ENCODE measurements at regions not wholly inside any gene's neighbourhood (a gene's known extent, or its start where the extent isn't known, plus 50 kb on each side); places are given as distances from the start of the nearest gene placed in this dataset.

DNA sequence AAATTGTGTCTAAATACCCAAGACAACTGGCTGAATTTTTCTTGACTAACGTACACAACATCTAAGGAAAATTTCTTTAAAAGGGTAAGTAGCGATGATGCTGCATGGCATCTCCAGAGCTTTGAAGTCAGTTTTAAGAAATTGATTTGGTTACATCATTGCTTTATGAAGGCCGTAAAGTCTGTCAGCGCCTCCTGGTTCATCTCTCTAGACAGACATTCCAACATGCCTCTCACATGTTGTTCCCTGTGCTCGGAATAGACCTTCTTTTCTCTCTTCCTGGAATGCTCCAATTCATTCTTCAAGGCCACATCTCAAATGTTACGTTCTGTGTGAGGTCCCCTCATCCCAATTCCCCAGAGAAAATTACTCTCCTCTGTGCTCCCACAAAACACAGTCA, 108.7 kb upstream of the SSBP2 start:
- DNase-seq (ENCODE audit: low spot score) (no peak), ATAC-seq (no peak)
- intact Hi-C loops (cut with DNase I): no loop called here

DNA sequence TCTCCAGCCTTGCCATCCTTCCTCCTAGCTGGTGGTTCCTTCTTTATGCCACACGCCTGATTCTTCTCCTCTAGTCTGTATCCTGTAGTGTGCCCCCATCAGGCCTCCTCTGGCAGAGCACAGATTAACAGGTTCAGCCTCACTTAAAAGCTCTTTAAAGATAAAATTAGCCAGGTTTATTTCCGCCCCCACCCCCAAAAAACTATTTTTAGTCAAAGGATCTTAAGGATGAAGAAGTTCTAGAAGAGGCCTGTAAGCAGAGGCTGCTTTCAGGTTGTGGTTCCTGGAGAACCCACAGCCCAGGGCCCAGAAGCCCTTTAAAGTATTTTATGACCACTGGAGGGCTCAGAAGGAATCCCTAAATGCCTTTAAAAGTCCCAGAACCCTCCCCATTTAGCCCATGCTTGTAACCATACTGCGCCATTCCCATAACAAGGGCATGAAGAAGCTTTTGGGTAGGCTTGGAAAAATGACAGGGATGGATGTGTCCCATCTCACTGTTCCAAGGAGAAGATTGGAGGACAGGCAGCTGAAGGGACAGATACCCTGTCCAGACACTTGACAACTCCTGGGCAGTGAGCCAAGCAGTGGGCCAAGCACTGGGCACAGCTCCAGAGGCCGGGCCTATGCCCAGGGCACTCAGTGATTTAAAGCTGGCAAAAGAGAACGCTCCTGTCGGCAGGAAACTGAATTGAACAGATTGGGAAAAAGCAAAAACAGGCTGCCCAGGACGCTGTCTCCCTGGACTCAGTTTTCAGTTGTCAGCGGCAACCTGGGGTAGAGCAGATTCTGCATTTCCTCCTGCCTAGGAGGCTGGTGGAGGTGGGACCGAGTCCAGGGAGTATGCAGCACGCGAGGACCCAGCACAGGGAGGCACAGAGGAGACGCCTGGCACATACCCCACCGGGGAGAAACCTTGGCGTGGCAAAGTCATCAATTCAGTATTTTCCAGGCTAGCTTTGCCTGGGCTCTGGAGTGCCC, 106.3 kb upstream of the SSBP2 start:
- peak; percentile 58 for ATAC-seq
- DNase-seq (ENCODE audit: low spot score): peak; percentile 86
- intact Hi-C loops (cut with DNase I): no loop called here

DNA sequence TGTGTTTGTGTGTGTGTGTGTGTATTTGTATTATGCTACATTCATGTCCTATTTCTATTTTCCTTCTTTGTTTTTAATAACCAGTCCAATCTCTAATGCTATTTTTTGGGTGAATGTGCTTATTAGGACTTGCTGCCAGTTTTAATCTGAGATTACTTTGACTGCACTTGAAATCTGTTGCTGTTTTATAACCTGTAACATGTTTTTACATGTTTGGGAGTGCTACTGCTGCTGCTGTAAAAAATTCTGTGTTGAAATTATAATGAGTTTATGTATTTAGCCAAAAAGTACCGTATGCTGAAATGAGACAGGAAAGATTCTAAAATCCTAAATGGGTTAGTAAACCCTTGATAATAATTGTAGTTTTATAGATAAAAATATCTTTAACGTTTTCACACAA, 104.7 kb upstream of the SSBP2 start:
- no peak for ATAC-seq
- no peak for DNase-seq (ENCODE audit: low spot score)
- intact Hi-C loops (cut with DNase I): no loop called here

DNA sequence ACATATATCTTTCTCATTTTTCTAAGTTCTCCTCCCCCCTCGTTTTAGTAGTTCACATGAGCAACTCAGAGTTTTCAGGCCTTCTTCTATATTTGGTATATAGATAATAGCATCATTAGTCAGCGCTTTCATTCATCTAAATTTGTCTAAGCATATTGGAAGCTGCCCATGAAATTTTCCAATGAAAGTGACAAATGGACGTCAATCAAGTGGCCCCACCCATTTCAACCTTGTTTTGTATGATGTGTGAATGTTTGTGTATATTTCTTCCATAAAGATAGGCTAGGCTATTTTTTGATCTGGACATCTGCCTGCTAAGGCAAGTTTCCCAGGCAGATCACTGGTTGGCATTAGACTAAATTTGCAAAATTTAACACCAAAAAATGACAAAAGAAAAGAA, 104.0 kb upstream of the SSBP2 start:
- DNase-seq (ENCODE audit: low spot score) (no peak), ATAC-seq (no peak)
- intact Hi-C loops (cut with DNase I): loop anchor here (5.0 kb wide), 1 partner anchor 68 kb away; no protein-coding TSS in a partner anchor

DNA sequence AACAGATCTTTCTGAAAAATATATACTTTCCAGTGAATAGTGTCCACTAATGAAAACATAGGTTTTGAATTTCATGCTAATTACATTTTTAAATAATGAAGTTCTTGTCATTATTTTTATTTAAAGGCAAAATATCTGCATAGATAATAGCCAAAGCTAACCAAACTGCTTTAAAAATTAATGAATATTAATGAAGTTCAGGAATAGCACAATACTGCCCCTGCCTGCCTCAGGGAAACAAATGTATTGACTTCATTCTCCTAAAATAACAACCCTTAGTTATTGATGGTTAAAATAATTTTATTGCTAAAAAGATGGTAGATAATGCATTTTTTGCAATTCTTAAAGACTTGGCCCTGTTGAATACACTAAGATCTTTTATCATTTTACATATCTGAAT, 103.6 kb upstream of the SSBP2 start:
- ATAC-seq (no peak), DNase-seq (ENCODE audit: low spot score) (no peak)
- intact Hi-C loops (cut with DNase I): loop anchor here (5.0 kb wide), 1 partner anchor 67 kb away; no protein-coding TSS in a partner anchor

DNA sequence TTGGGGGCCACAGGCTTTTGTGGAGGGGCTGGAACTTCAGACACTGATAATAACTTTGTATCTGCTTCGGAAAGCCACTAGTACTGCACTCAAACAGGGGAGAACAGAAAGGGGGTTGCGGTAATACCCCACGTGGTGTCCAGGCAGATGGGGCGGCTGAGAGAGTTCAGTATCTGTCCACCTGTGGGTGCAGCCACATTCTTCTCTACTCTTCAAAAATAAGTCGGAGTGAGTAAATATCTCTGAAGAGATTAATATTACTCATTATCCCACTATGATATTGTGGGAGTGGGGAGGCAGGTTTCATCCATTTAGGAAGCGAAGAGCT, 102.1 kb upstream of the SSBP2 start:
- ATAC-seq: no peak
- intact Hi-C loops (cut with DNase I): loop anchor here (2.0 to 5.0 kb wide), 2 partner anchors 66 to 102 kb away; partner anchors contain the start of gene SSBP2
- no peak for DNase-seq (ENCODE audit: low spot score)

DNA sequence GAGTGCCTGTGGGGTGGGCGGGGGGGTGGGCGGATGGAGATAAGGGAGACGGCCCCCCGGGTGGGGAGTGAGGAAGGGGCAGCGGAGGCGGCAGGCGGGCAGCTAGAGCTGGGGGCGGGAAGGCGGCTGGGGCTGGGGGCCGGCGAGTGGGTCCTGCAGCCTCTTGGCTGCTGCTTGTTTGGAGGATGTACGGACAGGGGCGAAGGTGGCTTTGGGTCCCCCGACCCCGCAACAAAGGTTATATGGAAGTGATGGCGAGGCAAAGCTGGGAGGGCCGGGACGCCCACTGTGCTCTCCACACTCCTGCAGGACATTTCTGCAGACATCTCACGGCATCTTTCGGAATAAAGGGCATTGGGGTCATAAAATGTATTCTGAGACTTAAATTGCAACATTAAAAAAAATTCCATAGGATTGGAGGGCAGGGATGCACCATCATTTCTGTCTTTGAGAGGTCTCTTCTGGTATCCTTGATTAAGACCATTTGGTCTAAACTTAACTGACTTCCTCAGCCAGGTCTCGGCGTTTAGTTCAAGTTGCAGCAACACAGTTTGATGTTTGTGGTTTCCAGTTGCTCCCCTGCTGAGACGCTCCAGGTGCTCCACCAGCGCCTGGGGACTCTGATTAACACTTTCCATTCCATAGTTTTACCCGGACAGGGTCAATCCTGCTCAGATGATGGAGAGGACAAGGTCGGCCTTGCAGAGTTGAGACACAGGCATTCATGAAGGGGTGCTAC, 101.6 kb upstream of the SSBP2 start:
- ATAC-seq (peak; percentile 19), DNase-seq (ENCODE audit: low spot score) (no peak)
- intact Hi-C loops (cut with DNase I): loop anchor here (2.0 to 5.0 kb wide), 2 partner anchors 65 to 102 kb away; partner anchors contain the start of gene SSBP2

DNA sequence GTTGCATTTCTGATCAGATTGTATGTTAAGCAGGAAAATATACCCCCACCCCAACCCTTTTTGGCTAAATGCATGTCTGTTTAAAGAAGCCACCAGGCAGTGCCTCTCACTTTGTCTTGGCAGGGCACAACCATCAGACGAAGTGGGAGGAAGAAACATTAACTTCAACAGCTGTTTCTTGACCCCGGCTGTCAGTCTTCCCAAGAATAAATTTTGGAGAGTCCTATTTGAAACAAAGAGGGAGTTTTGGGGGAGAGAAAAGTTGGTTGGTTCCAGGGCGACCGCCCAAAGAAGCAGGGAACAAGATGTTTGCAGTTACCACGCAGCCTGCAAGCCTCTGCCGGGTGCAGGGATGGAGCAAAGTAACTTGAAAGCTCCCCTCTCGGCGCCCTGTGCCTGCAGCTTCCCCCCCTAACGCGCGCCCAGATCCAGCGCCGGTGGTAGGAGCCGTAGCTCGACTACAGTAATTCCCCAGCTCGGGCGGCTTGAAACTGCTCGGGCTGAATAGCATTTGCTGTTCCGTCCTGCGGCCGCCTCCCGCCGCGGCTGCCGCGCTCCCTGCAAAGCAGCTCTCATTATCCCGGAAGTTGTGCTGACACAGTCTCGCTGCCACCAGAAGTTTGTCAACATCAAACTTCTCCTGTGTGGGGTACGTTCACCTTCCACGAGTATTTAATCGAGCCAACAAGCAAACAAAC, 100.7 kb upstream of the SSBP2 start:
- peak; percentile 97 for ATAC-seq
- peak; percentile 97 for DNase-seq (ENCODE audit: low spot score)
- intact Hi-C loops (cut with DNase I): loop anchor here (2.0 to 5.0 kb wide), 2 partner anchors 64 to 101 kb away; partner anchors contain the start of gene SSBP2

DNA sequence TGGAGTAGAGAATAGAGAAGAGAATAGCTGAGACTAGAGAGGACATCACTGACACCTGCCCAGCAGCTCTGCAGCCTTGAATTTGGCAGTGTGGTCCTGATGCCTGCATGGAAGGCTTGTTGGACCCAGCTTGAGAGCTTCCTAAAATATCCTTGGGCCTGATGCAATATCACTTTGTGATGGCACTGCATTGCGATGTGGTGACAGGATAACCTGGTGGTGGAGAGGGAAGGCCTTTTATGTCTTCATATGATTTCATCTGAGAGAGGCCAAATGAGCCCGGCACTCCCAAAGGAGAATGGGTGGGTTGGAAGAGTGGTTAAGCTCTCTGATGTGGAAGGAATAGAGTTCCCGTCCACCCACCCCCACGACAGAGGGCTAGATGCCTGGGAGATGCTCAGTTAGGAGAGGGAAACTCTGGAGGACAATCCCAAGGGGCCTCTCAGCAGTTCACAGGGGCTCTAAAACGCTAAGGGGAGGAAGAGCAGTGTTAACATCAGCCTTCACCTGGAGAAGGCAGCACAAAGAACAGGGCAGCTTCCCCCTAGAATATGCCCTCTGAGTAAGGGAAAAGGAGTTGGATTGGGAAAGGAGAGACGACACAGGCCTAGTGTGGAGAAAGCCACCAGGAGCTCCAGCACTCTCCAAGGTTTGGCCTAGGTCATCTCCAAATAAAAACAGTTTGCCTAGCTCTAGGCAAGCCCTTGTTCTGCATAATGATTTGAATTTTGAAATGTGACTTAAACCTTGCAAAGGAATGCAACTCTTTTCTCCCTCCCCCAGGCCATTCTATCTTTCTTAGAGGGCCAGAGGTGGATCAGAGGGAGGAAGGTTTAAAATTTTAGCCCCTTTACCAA, 99.8 kb upstream of the SSBP2 start:
- ATAC-seq (no peak), DNase-seq (ENCODE audit: low spot score) (no peak)
- intact Hi-C loops (cut with DNase I): loop anchor here (5.0 kb wide), 1 partner anchor 63 kb away; no protein-coding TSS in a partner anchor

DNA sequence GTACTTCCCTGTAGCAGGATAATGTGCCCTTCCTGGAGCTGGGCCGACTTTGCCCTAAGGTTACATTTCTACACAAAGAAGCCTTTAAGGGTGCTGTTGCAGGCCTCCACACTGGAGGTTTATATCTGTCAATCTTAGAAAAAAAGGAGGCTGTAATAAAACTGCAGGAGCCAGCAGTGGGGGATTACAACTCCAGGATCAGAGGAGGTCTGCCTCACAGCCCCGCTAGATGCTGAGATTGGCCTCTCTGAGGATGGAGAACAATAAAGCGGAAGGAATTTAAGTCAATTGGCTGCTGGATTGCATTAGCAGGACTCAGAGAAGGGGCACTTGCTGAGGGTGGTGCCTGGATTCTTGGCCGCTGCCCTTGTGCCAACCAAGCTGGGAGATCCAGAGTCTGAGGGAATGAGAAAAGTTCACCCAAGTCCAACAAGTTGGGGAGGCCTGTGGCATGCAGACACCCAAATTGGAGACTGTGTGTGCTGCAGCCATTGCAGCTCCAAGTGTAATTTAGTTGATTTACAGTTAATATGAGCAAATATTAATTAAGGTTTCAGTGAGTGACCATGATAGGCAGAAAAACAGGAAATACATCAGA, 99.0 kb upstream of the SSBP2 start:
- intact Hi-C loops (cut with DNase I): loop anchor here (5.0 kb wide), 1 partner anchor 63 kb away; no protein-coding TSS in a partner anchor
- DNase-seq (ENCODE audit: low spot score) (no peak), ATAC-seq (no peak)

DNA sequence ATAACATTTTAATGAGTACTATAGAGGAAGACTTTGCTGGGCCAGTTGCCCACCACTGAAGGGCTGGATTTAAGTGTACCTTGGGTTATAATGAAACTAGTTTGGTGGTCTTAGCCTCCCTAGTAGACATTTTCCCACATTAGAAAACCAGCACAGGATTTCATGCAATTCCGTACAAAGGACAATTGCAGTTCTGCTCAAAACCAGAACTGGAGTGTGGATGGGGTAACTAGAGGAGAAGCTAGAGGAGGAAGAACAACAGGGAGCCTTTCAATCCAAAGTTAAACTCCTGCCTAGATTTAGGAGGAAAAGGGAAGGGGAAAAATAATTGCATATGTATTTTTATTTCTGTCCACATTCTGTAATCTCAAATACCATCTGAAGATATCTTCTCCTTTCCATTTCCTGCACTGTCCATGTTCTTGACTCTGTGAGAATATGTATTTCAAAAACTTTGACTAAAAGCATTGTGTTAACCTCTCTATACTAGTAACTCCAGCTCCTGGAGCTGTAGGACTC, 97.5 kb upstream of the SSBP2 start:
- no peak for DNase-seq (ENCODE audit: low spot score)
- intact Hi-C loops (cut with DNase I): no loop called here
- no peak for ATAC-seq

DNA sequence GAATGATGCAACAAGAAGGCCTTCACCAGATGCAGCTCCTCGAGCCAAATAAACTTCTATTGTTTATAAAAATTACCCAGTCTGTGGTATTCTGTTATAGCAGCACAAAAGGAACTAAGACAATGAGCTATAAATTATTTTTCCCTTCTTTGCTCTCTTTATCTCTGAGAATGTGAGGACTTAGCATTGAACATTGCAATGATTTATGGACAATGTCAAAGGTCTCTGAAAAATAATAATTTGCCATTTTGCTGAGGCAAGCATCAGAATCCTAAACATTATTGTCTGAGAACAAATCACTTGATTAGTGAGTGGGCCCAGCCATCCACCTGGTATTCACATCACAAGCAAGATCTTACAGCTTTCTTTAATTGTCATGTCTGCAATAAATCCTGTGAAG, 95.4 kb upstream of the SSBP2 start:
- intact Hi-C loops (cut with DNase I): no loop called here
- ATAC-seq (no peak), DNase-seq (ENCODE audit: low spot score) (no peak)

DNA sequence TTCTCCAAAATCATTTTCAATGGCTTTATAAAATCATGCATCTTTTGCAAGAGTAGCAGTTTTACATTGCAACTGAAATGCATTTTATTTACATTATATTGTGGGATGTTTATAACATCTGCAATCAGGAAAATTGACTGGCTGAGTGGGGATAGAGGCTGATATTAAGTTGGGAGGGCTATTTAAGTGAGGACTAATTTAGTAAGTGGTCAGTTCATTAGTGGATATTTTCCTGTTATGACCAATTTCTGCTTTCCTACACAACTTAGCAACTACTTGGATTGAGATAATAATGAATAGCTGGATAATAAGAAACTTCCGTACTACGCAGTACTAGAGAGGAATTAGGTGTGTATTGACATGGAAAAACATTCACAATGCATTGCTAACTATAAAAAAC, 92.9 kb upstream of the SSBP2 start:
- intact Hi-C loops (cut with DNase I): no loop called here
- DNase-seq (ENCODE audit: low spot score) (no peak), ATAC-seq (no peak)

DNA sequence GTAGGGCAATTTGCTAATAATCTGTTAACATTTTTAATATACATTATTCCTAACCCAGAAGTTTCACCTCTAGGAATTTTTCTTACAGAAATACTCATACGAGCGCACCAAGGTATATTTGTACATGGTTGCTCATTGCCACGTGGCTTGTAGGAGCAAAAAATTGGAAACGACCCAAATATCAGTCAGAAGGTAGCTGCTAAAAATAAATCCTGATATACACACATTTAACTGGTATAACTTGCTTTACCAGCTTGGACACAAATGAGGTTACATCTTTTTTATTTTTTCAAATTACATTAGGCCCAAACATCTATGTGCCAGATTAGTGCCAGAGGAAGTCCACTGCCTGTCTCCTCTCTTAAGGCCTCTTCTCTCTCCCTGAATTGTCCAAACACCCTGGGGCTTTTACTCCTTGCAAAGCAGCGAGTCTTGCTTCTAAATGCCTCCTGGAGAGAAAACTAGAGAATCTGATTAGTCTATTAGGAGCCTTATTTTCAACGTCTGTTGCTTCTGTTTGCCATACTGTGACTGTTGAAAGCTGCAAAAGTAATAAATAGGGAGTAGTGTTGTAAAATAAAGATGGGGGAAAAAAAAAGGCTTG, 92.0 kb upstream of the SSBP2 start:
- intact Hi-C loops (cut with DNase I): no loop called here
- no peak for ATAC-seq

DNA sequence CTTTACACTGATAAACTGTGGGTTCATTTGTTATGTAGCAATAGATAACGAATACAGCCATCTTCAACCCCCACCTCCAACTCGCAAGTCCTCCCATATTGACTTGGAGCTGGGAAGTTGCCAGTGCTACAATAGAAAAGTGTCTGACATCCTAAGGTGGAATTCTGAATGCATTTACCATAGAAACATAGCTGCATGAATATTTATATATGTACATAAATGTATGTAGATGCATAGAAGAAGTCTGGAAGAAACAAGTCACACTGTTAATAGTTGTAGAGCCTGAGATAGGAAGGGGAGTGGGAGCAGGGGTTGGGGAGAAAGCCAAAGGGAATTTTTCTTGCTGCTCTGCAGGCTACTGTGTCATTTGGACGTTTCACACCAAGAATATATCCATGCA, 88.1 kb upstream of the SSBP2 start:
- no peak for DNase-seq (ENCODE audit: low spot score)
- ATAC-seq: no peak
- intact Hi-C loops (cut with DNase I): no loop called here

More for the DNA sequence above, 92.0 kb upstream of the SSBP2 start:
- no peak for DNase-seq (ENCODE audit: low spot score)

DNA sequence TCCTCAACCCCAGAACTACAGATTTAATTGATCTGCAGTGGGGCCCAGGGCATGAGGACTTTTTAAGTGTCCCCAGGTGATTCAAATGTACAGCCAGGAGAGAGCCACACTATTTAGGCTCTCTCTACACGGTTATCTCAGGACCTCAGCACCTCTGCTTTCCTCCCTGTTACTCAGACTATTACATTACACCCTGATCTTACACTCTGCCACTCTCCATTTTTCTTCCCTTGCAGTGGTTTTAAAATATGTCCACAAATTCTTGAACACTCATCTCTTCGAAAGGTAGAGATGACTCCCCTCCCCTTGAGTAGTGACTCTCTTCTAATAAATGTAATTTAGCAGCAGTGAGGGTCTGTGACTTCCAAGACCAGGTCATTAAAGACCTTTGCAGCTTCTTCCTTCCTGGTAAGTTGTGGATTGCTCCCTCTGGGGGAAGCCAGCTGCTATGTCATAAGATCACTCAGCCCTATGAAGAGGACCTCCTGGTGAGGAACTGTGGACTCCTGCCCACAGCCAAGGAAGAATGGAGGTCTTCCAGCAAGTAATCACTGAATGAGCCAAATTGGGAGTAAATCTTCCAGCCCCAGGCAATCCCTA, 87.5 kb upstream of the SSBP2 start:
- ATAC-seq (peak; percentile 70), DNase-seq (ENCODE audit: low spot score) (no peak)
- intact Hi-C loops (cut with DNase I): no loop called here

DNA sequence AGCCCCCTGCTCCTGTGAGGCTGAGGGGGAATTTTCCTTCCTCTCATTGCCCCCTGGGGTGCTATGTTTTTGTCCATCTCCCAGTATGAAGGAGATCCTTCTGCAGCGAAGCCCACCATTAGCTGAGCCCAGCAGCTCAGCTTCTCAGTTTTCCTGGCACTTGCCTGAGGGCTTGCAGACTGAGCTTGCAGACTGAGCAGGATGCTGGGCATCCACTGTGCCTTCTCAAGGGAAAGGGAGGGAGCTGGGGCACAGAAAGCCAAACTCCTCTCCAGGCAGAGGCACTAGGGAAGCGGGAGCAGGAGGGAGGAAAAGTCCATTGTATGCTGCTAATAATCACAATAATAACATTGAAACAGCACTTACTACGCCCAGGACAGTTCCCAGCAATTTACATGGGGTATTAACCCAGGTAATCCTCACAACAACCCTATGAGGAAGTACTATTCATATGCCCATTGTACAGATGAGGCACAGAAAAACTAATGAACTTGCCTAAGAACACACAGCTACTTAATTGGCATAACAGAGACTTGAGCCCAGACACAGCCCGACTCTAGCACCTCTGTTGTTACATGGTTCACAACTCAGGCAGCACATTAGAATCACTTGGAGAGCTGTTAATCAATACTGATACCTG, 86.9 kb upstream of the SSBP2 start:
- ATAC-seq (no peak), DNase-seq (ENCODE audit: low spot score) (no peak)
- intact Hi-C loops (cut with DNase I): no loop called here

All from sciatic nerve (tissue), 2 donors.